ENCODE measurements at regions not wholly inside any gene's neighbourhood (a gene's known extent, or its start where the extent isn't known, plus 50 kb on each side); places are given as distances from the start of the nearest gene placed in this dataset.
"Not testable (repeated sequence)": the region's sequence is repeated elsewhere in the genome, so short reads cannot be mapped to it uniquely, and the experiment has no call there.

GRCh38 chr3:103810167-103810566, 1375.4 kb downstream of the ZPLD1 start:
- DNase-seq: no peak

GRCh38 chr3:103813955-103814354, 1379.1 kb downstream of the ZPLD1 start:
- DNase-seq: no peak

GRCh38 chr3:103818398-103818797, 1383.6 kb downstream of the ZPLD1 start:
- DNase-seq: no peak

GRCh38 chr3:103818800-103819199, 1384.0 kb downstream of the ZPLD1 start:
- DNase-seq: no peak

- DNase-seq: no peak
Measured at GRCh38 chr3:103825586-103825985, 1390.8 kb downstream of the ZPLD1 start.

GRCh38 chr3:103829723-103830326, 1395.0 kb downstream of the ZPLD1 start:
- no peak for DNase-seq

GRCh38 chr3:103847081-103848062, 1412.6 kb downstream of the ZPLD1 start:
- no peak for DNase-seq

GRCh38 chr3:103851793-103852192, 1417.0 kb downstream of the ZPLD1 start:
- no peak for DNase-seq

- DNase-seq: no peak
Measured at GRCh38 chr3:103862415-103862814, 1427.6 kb downstream of the ZPLD1 start.

GRCh38 chr3:103863381-103863780, 1428.6 kb downstream of the ZPLD1 start:
- no peak for DNase-seq

GRCh38 chr3:103866113-103866512, 1431.3 kb downstream of the ZPLD1 start:
- no peak for DNase-seq

GRCh38 chr3:103873021-103873420, 1438.2 kb downstream of the ZPLD1 start:
- no peak for DNase-seq

- no peak for DNase-seq
Measured at GRCh38 chr3:103873897-103874545, 1439.2 kb downstream of the ZPLD1 start.

GRCh38 chr3:103881809-103882208, 1447.0 kb downstream of the ZPLD1 start:
- not testable (repeated sequence) for DNase-seq

- DNase-seq: no peak
Measured at GRCh38 chr3:103889675-103890074, 1454.9 kb downstream of the ZPLD1 start.

- no peak for DNase-seq
Measured at GRCh38 chr3:103894162-103894822, 1459.5 kb downstream of the ZPLD1 start.

- no peak for DNase-seq
Measured at GRCh38 chr3:103899328-103899727, 1464.5 kb downstream of the ZPLD1 start.

- DNase-seq: no peak
Measured at GRCh38 chr3:103904991-103905390, 1461.7 kb upstream of the ALCAM start.

- DNase-seq: no peak
Measured at GRCh38 chr3:103906304-103906703, 1460.4 kb upstream of the ALCAM start.

- no peak for DNase-seq
Measured at GRCh38 chr3:103906808-103907207, 1459.9 kb upstream of the ALCAM start.

GRCh38 chr3:103907567-103907966, 1459.1 kb upstream of the ALCAM start:
- no peak for DNase-seq

GRCh38 chr3:103909395-103909794, 1457.3 kb upstream of the ALCAM start:
- DNase-seq: no peak

GRCh38 chr3:103918336-103918735, 1448.4 kb upstream of the ALCAM start:
- no peak for DNase-seq
